ENCODE measurements at regions not wholly inside any gene's neighbourhood (a gene's known extent, or its start where the extent isn't known, plus 50 kb on each side); places are given as distances from the start of the nearest gene placed in this dataset.

DNA sequence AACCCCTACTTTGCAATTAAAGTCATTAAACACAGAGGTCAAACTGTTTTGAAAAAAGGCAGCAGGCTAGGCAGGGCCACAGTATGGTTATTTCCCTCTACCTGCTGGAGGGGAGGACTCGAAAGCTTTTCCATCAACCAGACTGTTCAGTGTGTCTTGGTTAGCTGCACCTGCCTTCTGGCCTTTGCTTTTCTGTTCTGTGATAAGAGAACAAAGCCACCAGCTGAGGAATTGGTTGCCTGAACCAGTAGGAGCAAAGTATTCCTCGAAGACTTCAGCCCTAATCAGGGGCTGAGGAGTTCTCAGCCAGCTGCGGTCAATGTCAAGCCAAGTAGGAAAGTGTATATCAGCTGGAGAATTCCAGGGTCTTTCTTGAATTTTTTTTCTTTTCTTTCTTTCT is 132.5 kb downstream of the SOX2 start:
- TF ChIP-seq, protein P1, sequence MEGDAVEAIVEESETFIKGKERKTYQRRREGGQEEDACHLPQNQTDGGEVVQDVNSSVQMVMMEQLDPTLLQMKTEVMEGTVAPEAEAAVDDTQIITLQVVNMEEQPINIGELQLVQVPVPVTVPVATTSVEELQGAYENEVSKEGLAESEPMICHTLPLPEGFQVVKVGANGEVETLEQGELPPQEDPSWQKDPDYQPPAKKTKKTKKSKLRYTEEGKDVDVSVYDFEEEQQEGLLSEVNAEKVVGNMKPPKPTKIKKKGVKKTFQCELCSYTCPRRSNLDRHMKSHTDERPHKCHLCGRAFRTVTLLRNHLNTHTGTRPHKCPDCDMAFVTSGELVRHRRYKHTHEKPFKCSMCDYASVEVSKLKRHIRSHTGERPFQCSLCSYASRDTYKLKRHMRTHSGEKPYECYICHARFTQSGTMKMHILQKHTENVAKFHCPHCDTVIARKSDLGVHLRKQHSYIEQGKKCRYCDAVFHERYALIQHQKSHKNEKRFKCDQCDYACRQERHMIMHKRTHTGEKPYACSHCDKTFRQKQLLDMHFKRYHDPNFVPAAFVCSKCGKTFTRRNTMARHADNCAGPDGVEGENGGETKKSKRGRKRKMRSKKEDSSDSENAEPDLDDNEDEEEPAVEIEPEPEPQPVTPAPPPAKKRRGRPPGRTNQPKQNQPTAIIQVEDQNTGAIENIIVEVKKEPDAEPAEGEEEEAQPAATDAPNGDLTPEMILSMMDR (IDR thresholded peaks at IDR 0.05; ENCODE audit: control extremely low read depth, extremely low read depth, low read depth, missing control alignments): no peak
- ChIA-PET CTCF (interaction anchor here (1.0 to 1.3 kb wide), 2 partner anchors 8 to 116 kb away, joined by 3 read pairs; no protein-coding TSS in a partner anchor), POLR2A (no interaction called here)
- no peak for DNase-seq (ENCODE audit: extremely low spot score)

GRCh38 chr3:181847276-181847675 is 135.6 kb downstream of the SOX2 start:
- POLR2A ChIA-PET: no interaction called here
- no peak for DNase-seq (ENCODE audit: extremely low spot score)
- TF ChIP-seq, protein P1 (IDR thresholded peaks at IDR 0.05; ENCODE audit: control extremely low read depth, extremely low read depth, low read depth, missing control alignments): no peak
- CTCF ChIA-PET: no interaction called here

DNA sequence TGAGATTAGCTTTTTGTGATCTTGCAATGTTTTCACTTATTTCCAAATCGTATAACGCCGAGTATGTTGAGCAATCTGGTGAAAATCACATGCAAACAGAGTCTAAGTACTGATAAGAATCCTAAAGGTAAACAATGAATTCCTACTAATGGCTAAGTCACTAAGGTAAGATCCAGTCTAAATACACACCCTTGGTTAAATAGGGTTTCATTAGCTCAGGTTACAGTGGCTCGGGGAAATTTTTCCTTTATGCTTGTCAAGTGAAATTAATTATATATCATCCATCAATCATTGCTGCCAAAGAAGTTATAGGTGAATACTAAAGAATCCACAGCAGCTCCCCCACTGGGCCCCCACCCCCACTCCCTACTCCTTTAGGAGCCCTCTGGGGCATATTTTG is 139.3 kb downstream of the SOX2 start:
- POLR2A ChIA-PET: no interaction called here
- CTCF ChIA-PET: interaction anchor here (1.0 to 1.5 kb wide), 2 partner anchors 11 to 42 kb away, joined by 5 read pairs; no protein-coding TSS in a partner anchor
- no peak for DNase-seq (ENCODE audit: extremely low spot score)
- TF ChIP-seq, protein P1 (IDR thresholded peaks at IDR 0.05; ENCODE audit: control extremely low read depth, extremely low read depth, low read depth, missing control alignments): no peak

GRCh38 chr3:181855825-181856224 is 144.1 kb downstream of the SOX2 start:
- TF ChIP-seq, protein P1 (IDR thresholded peaks at IDR 0.05; ENCODE audit: control extremely low read depth, extremely low read depth, low read depth, missing control alignments): no peak
- POLR2A ChIA-PET: no interaction called here
- DNase-seq (ENCODE audit: extremely low spot score): no peak
- CTCF ChIA-PET: interaction anchor here (0.8 to 1.3 kb wide), 2 partner anchors 14 to 29 kb away, joined by 3 read pairs; no protein-coding TSS in a partner anchor

GRCh38 chr3:181859518-181859917 is 147.8 kb downstream of the SOX2 start:
- ChIA-PET POLR2A (no interaction called here), CTCF (interaction anchor here (1.0 kb wide), 1 partner anchor 27 kb away, joined by 3 read pairs; no protein-coding TSS in a partner anchor)
- TF ChIP-seq, protein P1 (IDR thresholded peaks at IDR 0.05; ENCODE audit: control extremely low read depth, extremely low read depth, low read depth, missing control alignments): no peak
- no peak for DNase-seq (ENCODE audit: extremely low spot score)

GRCh38 chr3:181860235-181860634 is 148.5 kb downstream of the SOX2 start:
- CTCF ChIA-PET: interaction anchor here (1.0 kb wide), 1 partner anchor 26 kb away, joined by 3 read pairs; no protein-coding TSS in a partner anchor
- DNase-seq (ENCODE audit: extremely low spot score): no peak
- POLR2A ChIA-PET: no interaction called here
- TF ChIP-seq, protein P1 (IDR thresholded peaks at IDR 0.05; ENCODE audit: control extremely low read depth, extremely low read depth, low read depth, missing control alignments): no peak
